Jurkat, Clone E6-1 (cell line): ENCODE measurements at regions not wholly inside any gene's neighbourhood (a gene's known extent, or its start where the extent isn't known, plus 50 kb on each side); places are given as distances from the start of the nearest gene placed in this dataset.
"Not testable (repeated sequence)": the region's sequence is repeated elsewhere in the genome, so short reads cannot be mapped to it uniquely, and the experiment has no call there.

Experiments used
- DNase-seq: peaks from one replicate; pipeline ENCODE4 v3.0.0-alpha.2; 2011; ENCODE audit warnings: low read depth, low spot score
- H3K4me3 ChIP-seq: 2 replicates; pipeline ENCODE4 v1.5.1; 2011; ENCODE audit warnings: mild to moderate bottlenecking, low read length, control low read depth, moderate library complexity

DNA sequence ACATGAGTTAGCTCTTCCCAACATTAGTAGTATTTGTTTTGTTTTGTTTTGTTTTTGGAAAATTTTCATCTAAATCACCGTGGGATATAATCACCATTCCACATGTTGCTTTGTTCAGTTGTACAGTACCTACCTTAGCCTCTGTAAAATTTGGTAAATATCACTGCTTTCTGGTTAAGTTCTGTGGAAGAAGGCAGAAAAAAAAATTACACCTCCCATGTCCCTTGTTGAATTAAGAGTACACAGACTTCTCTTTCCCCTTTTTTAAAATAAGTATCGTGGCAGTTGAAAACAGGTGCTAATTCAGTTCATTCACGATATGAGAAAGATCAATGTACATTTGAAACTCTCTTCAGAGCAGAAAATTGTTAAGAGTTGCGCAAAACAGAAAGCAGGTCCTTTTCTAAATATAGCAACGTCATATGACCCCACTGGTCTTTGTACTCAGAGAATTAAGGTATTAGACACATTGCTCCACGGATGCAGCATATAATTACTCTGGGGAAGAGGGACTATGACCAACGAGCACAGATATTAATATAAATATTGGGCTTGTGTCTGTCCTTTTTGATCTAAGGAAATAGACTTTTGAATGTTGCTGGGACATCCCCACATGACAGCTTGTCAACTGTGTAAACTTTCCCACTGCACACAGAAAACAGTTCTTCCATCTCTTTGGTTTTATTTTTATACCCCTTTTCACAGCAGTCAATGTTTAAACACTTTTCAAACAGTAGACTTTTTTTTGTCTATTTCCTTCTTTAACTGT is 58.6 kb upstream of the ZNF217 start:
- peak; percentile 46 for DNase-seq

DNA sequence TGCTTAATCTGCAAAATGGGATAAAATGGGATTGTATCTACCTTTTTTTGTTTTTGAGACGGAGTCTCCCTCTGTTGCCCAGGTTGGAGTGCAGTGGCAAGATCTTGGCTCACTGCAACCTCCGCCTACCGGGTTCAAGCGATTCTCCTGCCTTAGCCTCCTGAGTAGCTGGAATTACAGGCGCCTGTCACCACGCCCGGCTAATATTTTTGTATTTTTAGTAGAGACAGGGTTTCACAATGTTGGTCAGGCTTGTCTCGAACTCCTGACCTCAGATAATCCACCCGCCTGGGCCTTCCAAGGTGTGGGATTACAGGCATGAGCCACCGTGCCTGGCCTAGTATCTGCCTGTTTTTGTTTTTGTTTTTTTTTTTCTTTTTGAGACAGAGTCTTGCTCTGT is 55.9 kb upstream of the ZNF217 start:
- DNase-seq: not testable (repeated sequence)

More for the DNA sequence above, 58.6 kb upstream of the ZNF217 start:
- peak overlapping the region; percentile 17 for H3K4me3 ChIP-seq

DNA sequence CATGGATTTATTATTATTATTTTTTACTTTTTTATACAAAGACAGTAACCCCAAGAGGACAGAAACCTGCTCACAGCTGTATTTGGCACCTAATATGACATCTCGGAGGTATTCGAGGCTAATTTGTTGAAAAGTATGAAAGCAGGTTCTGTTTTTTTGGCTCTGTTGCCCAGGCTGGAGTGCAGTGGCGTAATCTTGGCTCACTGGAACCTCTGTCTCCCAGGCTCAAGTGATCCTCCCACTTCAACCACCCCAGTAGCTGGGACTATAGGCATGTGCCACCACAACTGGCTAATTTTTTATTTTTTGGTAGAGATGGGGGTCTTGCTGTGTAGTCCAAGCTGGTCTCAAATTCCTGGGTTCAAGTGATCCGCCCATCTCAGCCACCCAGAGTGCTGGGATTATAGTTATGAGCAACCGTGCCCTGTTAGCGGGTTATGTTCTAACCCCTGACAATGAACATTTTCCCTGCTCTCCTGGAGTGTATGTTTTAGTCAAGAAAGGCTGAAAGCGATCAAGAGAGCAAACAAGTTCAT is 53.7 kb upstream of the ZNF217 start:
- no peak overlapping the region for H3K4me3 ChIP-seq
- DNase-seq: no peak

More for the DNA sequence above, 55.9 kb upstream of the ZNF217 start:
- H3K4me3 ChIP-seq: not testable (repeated sequence)

DNA sequence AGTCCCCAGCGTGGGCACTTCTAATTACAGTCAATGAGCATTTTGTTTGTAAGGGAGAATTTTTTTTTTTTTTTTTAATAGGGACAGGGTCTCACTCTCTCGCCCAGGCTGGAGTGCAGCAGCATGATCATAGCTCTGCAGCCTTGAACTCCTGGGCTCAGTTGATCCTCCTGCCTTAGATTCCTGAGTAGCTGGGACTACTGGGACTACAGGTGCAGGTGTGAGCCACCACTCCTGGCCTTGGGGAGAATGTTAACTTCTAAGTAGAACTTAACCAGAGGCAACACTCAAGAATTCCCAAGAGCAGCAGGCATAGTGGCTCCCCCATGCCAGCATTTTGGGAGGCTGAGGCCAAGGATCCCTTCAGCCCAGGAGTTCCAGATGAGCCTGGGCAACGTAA is 52.9 kb upstream of the ZNF217 start:
- no peak for DNase-seq
- no peak overlapping the region for H3K4me3 ChIP-seq

DNA sequence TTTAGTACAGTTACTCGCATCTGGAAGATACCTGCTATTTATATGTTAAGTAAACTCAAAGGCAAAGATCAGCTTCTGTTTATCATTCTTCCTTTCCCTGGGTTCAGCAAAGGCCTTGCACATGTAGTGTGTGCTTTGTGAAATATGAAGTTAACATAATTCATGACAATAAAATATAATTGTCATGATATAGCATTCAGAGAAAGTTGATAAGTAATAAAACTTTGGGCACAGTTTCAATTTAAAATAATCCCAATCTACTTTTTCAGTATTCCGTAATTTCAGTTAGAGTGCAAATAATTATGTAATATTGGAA is 51.9 kb upstream of the ZNF217 start:
- DNase-seq: no peak

DNA sequence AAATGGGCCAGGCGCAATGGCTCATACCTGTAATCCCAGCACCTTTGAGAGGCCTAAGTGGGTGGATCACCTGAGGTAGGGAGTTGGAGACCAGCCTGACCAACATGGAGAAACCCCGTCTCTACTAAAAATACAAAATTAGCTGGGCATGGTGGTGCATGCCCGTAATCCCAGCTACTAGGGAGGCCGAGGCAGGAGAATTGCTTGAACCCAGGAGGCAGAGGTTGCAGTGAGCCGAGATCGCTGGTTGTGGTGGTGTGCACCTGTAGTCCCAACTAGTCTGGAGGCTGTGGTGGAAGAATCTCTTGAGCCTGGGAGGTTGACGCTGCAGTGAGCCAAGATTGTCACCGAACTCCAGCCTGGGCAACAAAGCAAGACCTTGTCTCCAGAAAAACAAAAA is 50.5 kb upstream of the ZNF217 start:
- not testable (repeated sequence) for DNase-seq, H3K4me3 ChIP-seq

More for the DNA sequence above, 51.9 kb upstream of the ZNF217 start:
- H3K4me3 ChIP-seq: no peak overlapping the region
